ENCODE measurements at regions not wholly inside any gene's neighbourhood (a gene's known extent, or its start where the extent isn't known, plus 50 kb on each side); places are given as distances from the start of the nearest gene placed in this dataset.
A peak's percentile ranks its signal among the peaks of the same experiment; 100 is the strongest.
"Not testable (repeated sequence)": the region's sequence is repeated elsewhere in the genome, so short reads cannot be mapped to it uniquely, and the experiment has no call there.

DNA sequence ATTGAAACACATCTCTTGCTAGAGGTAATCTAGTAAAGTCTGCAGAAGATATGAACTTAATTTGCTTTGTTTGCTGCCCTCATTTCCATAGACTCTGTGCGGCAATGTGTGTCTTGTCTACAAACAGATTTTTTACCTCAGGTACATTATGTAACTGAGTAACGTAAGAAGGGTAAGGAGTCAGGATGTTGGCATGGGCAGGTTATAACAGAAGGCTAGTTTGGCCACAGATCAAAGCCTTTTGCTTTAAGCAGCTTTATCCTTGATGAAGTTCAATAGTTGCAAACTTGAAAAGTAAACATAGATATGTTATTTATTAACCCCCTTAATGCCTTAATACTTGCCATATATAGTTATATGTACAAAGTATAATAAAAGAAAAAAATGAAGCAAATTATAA, 391.6 kb upstream of the FKBP1C start:
- no peak for DNase-seq (ENCODE audit: low spot score)

DNA sequence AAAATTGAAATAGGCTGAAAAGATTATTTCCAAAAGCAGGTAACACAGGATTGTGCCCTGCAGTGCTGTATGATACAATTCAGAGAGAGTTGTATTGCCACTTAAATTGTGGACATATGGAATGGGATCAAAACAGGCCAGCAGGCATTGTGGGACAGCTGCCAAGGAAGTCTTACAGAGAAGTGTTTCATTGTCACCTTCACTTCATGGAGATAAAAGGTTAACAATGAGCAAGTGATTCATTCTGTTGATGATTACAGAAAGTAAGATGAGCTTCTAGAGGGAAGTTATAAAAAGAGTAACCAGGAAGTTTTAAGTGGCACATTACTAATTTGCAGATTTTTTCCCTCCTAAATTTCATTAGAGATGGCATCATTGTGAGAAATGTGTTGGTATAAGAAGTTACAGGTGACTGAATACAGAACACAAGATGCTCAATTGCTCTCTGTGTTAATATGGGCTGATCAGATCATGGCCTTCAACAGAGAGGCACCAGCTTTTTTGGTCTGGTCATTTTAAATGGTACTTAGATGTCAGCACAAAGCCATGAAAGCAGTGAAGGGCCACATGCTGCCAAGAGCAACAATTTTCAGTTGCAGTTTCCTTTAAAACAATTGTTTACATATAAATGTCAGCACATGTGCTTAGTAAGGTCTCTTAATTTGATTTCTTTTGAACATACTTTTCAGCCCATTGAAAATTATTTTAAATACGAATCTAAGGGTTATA, 402.5 kb upstream of the FKBP1C start:
- DNase-seq (ENCODE audit: low spot score), result peak; percentile 38

DNA sequence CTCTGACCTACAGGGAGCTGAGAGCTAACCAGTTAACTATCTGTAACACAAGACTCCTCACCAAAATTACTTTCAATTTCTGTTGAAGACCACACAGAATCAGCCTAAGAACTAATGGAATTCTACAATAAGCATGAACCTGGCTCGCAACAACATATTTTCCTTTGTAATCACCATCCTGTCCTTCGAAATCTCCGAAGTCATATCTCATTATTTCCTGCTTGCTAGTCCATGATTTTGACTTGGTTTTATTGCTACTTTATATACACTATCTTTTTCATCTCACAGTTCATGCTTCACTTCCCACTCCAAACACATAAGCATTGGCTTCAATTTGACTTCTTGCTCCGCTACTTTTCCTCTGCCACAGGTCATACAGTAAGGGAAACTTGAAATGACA, 405.8 kb upstream of the FKBP1C start:
- DNase-seq (ENCODE audit: low spot score), result no peak

DNA sequence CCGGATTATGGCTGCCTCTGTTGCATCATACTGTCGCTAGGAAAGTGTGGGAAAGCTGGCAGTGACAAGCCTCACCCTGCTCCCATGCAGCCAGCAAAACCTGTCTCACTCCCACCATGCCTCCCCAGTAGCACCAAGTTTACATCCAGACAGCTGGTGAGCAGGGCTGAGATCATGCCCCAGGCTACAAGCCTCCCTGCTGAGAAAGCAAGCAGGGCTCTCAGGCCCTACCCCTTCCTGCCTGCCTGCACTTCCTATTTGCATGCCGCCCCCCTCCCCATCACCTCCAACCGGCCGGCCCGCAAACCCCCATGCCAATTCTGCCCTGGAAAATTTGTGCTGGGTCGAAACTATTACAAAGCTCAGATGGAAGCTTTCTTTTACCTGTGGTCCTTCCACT, 408.2 kb upstream of the FKBP1C start:
- no peak for DNase-seq (ENCODE audit: low spot score)

DNA sequence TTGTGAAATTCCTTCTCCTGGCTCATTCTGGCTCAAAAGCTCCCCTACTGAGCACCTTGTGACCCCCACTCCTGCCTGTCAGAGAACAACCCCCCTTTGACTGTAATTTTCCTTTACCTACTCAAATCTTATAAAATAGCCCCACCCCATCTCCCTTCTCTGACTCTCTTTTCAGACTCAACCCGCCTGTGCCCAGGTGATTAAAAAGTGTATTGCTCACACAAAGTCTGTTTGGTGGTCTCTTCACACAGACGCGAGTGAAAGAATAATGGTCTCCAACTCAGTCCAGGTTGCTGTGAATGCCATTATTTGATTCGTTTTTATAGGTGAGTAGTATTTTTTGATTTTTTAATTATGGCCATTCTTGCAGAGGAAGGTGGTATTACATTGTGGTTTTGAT, 414.1 kb upstream of the FKBP1C start:
- no peak for DNase-seq (ENCODE audit: low spot score)

DNA sequence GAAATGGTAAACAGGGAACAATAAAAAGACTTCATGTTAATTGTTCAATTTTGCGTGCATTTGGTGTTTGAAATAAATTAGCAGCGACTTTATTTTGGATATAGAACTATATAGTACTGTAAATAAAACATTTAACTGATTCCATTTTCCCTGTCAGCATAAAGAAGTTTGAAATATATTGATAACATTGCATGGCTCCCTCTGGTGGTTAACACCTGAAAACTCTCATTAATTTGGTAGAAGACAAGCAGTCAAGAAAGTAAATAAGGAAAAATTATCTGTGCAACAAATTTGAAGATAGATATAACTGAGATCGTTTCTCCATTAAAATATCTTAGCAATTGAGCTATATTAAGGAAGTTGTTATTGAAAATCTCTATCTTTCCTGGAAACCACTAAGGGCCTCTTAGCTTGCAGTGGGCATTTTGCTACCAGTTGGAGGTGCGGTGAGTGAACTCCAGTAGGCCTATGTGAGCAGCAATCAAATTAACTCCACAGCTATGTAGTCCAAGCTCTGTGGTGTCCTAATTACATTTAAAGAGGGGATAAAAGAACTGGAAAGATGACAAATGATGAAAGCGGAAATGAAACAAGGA, 435.7 kb upstream of the FKBP1C start:
- no peak for DNase-seq (ENCODE audit: low spot score)

DNA sequence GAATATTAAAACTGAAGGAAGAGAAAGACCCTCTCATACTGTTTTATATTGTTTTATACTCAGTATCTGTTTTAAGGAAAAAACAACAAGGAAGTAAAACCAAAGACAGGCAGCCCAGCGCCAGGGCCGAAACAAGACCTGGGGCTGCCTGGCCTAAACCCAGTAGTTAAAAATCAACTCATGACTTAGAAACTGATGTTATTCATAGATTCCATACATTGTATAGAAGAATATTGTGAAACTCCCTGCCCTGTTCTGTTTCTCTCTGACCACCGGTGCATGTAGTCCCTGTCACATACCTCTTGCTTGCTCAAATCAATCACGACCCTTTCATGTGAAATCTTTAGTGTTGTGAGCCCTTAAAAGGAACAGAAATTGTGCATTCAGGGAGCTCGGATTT, 445.1 kb upstream of the FKBP1C start:
- not testable (repeated sequence) for DNase-seq (ENCODE audit: low spot score)

DNA sequence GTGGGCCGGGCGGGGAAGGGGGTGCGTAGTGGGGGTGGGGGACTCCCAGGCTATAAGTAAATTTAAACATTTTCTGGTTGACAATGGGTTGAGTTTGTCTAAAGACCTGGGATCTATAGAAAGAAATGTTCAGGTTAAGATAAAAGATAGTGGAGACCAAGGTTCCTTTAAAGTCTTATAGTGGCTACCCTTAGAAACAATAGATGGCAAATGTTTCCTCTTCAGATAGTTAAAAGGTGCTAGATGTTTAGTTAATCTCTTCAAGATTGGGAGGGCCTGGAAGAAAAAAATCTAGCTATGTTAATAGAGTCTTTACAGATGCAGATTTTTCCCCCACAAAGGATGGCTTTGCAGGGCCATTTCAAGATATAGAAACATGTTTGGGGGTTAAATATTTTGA, 446.4 kb upstream of the FKBP1C start:
- no peak for DNase-seq (ENCODE audit: low spot score)

DNA sequence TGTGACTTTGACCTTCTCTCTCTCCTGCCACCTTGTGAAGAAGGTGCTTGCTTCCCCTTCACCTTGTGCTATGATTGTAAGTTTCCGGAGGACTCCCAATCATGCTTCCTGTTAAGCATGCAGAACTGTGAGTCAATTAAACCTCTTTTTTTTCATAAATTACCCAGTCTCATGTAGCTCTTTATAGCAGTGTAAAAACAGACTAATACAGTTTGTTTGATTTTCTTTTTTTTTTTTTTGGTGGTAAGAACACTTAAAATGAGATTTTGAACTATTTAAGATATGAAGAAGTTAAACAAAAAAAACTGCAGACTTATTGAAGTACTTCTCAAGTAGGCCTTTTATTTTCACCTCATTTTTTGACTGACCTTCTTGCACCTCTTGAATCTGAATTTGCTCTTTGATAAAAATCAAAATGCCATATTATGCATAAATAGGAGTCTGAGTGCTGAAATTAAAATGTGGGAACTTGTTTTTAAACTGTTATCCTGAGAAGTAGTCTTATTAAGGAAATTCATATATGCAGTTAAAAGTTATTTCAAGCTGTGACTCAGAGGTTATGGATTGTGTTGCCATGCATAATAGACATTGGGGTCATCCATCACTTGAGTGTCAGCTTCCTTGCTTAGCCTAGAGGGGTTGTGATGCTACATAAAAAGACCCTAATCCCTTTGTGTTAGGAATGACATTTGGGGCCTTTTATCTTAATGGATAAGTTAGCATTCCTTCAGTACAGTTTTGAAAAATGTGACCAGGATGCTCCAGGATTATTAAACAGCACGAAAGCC, 447.9 kb upstream of the FKBP1C start:
- DNase-seq (ENCODE audit: low spot score), result no peak

DNA sequence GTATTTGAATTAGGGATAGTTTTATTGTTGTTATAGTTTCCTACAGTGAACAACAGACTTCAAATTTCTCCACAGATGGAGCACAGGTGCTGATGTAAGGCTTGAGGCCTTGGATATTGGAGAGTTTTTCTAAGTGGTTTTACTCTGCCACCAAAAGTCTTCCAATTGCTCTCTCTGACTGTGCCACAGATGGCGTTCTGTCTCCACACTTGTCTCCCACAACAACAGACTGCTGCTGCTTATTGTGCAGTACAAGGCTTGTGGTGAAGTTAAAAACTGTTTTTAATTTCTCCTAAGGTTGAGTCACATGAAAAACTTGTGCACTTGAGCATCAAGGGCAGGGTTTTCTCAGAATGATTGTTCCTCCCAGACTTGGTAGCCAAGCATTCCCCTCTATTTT, 460.9 kb upstream of the KHDRBS2 start:
- DNase-seq (ENCODE audit: low spot score), result no peak

DNA sequence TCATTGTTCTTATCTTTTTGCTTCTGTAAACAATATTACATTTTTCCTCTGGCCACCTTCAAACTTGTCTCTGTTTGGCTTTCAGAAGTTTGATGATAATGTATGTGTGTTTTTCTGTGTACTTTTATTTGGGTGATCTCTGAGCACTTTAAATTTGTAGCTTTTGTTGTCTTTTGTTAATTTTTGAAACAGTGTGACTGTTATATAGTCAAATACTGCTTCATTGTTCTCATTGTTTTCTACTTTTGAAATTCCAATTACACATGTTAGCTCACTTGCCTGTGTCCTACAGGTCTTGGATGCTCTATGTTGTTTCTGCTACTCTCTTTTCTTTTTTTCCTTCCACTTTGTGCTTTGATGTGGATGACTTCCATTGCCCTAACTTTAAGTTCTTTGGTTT, 460.1 kb upstream of the KHDRBS2 start:
- DNase-seq (ENCODE audit: low spot score), result no peak

DNA sequence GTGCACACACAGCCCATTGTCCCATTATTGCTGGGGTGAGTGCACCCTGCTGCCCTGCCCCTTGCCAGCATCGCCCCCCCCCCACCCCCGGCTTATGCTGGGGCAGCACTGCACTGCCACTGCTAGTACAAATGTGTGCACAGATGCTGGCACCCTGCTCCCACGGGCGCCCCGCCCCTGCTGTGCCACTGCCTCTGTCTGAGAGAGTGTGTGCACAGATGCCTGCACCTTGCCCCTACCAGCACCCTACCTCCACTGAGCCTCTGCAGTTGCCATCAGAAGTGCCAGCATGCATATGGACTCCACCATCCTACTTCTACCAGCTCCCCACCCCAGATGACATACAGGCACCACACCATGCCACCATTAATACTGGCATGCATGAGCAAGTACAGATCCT, 454.6 kb upstream of the KHDRBS2 start:
- no peak for DNase-seq (ENCODE audit: low spot score)

DNA sequence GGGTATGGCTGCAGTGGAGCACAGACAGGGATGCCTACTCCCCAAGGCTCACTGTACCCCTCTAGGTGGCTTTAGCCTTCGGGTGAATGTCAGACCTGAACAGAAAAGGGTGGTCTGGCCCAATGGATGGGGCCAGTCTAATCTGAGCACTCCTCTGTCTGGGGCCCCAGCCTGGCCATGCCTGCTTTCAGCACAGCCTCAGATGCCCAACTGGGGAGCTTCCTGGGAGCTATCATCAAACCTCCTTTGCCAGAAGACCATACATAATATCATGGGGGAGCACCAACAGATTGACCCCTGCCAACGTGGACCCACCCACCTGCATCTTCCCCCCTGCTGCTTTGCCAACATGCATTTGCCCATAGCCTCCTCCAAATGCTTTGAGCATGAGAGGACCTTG, 454.1 kb upstream of the KHDRBS2 start:
- DNase-seq (ENCODE audit: low spot score), result no peak

DNA sequence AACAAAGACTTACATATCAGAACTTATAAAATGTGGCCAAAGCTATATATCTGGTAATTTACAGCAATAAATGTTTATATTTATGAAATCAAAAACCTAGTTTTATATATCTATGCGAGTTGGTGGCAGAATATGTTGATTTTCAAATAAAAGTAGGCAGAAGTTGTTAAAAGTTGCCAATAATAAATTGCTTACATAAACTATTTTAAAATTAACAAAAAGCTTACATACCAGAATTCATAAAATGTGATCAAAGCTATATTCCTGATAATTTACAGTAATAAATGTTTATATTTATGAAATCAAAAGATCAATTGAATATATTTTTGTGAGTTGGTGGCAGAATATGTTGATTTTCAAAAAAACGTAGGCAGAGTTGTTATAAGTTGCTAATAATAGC, 451.8 kb upstream of the KHDRBS2 start:
- DNase-seq (ENCODE audit: low spot score), result no peak

DNA sequence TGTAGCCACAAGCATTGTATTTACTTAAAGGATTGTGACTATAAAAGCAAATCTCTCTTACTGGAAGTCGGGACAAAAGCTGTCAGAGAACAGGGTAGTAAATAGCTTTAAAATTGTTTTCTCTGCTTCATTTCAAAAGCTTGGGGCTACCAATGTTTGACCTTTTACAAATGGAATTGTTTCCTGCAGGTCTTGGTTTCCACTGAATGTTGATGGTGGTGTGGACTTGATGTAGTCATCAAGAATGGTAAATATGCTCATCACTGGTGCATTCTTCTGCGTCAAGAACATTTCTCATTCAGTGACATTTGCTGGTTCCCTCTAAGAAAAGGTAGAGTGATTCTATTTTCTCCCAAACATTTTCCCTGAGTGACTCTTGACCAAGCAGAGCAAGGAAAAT, 435.4 kb upstream of the KHDRBS2 start:
- DNase-seq (ENCODE audit: low spot score), result no peak

DNA sequence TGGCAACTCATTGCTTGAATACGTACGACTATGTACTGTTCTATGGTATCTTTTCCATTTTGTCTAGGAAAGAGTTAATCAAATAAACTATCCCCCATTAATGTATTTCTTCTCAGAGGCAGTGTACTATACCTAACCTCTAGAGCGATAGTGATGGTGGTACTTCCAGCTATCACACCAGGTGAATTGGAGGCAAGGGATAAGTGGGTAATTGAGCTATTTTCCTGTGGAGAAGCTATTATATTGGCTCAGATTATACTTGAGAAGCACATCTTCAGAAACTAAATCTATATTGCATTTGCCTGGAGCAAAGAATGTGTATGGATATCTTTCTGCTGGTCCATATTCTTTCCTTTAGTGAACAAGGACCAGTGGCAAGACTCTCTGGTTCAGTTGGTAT, 430.7 kb upstream of the KHDRBS2 start:
- DNase-seq (ENCODE audit: low spot score), result no peak

DNA sequence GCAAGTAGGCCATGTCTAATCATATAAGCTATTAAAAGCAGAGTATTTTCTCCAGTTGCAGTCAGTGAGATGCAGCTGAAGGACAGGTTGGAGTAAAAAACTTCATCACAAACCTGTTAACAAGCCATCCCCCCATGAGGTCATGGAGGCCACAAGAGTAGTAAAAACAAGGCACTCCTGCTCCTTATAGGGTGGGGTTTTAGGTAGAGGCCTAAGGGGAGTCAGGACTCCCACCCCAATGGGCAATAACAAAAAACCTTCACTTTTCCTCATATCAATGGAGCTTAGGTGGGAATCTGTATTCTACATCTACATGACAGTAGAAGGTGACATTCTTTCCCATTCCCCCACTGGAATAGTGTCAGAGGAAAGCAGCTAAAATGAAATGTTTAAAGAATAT, 428.1 kb upstream of the KHDRBS2 start:
- no peak for DNase-seq (ENCODE audit: low spot score)

DNA sequence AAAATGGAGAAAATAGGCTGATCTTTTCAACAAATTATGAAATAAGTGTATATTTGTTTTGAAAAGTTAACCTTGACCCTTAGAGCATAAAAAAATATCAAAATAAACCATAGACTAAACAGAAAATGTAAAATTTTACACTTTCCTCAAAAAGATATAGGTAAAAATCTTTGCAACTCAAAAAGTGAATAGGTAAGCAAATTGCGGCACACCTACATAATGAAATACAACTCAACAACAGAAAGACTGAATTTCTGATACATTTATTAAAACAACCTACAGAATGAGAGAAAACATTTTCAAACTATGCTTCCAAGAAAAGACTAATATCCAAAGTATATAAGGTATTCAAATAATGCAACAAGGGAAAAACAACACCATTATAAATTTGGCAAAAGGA, 425.7 kb upstream of the KHDRBS2 start:
- no peak for DNase-seq (ENCODE audit: low spot score)

DNA sequence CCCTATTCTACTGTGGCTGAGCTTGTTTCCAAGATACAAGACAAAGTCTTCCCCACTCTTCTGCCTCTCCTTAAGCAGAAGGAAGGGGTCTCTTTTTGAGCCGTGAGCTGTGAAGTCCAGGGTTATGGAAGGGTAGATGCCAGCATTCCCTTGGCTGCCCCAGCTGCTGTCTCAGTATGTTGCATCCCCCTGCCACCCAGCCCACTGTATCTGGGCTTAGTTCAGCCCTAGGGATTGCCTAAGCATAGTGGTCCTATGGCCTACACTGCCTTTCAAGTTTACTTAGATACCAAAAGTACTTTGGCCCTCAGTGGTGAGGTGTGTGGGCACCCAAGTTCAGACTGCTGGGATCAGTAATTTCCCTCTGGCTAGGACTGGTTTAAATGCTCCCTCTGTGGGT, 421.9 kb upstream of the KHDRBS2 start:
- no peak for DNase-seq (ENCODE audit: low spot score)

DNA sequence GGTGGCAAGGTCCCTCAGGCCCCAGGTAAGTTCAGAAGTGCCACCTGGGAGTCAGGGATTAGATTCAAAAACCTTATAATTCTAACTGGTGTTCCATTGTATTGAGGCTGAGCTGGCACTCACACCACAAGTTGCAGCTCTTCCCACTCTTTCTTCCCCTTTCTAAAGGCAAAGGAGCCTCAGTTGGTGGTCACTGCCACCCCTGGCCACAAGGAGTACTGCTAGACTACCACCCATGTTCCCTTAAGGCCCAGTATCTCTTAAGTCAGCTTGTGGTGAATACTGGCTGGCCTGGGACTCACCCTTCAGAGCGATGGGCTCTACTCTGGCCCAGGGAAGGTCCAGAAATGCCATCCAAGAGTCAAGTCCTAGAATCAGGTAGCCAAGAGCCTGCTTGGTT, 421.1 kb upstream of the KHDRBS2 start:
- no peak for DNase-seq (ENCODE audit: low spot score)

DNA sequence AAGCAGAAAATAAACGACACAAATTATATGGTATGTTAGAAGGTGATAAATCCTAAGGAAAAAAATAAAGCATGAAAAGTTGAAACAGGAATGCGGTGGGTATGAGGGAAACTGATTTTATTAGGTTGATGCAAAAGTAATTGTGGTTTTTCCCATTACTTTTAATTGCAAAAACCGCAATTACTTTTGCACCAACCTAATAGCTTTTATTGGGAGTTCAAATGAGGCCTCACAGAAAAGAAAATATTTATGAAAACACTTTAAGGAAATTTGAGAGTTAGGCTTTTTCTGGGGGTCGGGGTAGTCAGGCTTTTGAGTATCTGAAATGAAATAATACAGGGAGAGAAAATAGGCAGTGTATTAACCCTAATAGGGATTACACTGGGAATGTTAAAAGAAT, 397.0 kb upstream of the KHDRBS2 start:
- no peak for DNase-seq (ENCODE audit: low spot score)

DNA sequence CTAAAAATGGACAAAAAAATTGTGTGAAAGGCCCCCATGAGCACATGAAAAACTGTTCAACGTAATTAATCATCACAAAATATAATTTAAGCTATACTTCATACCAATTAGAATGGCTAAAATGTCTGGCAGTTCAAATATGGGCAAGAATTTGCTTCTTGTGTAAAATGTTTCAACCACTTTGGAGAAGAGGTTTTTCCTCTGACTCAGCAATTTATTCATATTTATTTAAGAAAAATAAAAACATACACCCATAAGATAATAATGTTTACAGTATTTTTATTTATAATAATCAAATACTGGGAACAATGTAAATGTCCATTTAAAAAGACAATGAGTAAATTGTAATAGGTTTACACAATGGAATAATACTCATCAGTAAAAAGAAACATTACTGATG, 395.1 kb upstream of the KHDRBS2 start:
- no peak for DNase-seq (ENCODE audit: low spot score)

DNA sequence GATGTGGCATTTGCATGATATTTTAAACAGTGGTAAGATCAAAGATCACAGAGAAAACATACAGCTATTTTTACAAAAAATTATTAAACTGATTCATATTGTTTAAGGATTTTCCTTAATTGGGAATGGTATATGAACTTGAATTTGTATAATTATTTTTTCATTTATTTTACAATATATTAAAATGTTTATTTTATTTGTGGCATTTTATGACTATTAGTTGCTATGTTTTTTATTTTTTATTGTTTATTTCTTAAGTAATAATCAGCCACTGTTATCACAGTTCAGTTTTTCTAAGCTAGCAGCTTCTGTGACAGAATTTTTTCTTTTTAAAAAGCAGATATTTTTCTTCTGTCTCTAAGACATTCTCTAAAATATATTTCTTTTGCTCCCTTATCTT, 387.0 kb upstream of the KHDRBS2 start:
- no peak for DNase-seq (ENCODE audit: low spot score)
